Epidermal melanocyte (primary cell): ENCODE measurements at regions not wholly inside any gene's neighbourhood (a gene's known extent, or its start where the extent isn't known, plus 50 kb on each side); places are given as distances from the start of the nearest gene placed in this dataset.
"Not testable (repeated sequence)": the region's sequence is repeated elsewhere in the genome, so short reads cannot be mapped to it uniquely, and the experiment has no call there.

Source experiments
- DNase-seq: peaks from one replicate; pipeline ENCODE4 v3.0.0; 2011; ENCODE audit warnings: low spot score; ENCODE audit not compliant: insufficient read length

GRCh38 chrX:21219208-21219607 is 155.0 kb upstream of the CNKSR2 start:
- not testable (repeated sequence) for DNase-seq

- no peak for DNase-seq
These were observed 148.6 kb upstream of the CNKSR2 start for GRCh38 chrX:21225643-21226042.

- not testable (repeated sequence) for DNase-seq
These were observed 145.2 kb upstream of the CNKSR2 start for GRCh38 chrX:21228974-21229373.

- DNase-seq = no peak
These were observed 119.1 kb upstream of the CNKSR2 start for GRCh38 chrX:21255032-21255618.

GRCh38 chrX:21266949-21267348 is 107.3 kb upstream of the CNKSR2 start:
- DNase-seq = no peak

GRCh38 chrX:21276736-21277433 is 97.3 kb upstream of the CNKSR2 start:
- no peak for DNase-seq

GRCh38 chrX:21289232-21289631 is 85.0 kb upstream of the CNKSR2 start:
- DNase-seq = no peak

- DNase-seq = no peak
These were observed 78.9 kb upstream of the CNKSR2 start for GRCh38 chrX:21295246-21295820.

- DNase-seq = no peak
These were observed 68.3 kb upstream of the CNKSR2 start for GRCh38 chrX:21305799-21306336.

GRCh38 chrX:21319323-21319722 is 54.9 kb upstream of the CNKSR2 start:
- no peak for DNase-seq
